Umbilical cord (tissue), 1 donor: ENCODE measurements at regions not wholly inside any gene's neighbourhood (a gene's known extent, or its start where the extent isn't known, plus 50 kb on each side); places are given as distances from the start of the nearest gene placed in this dataset.

Experiments used
- DNase-seq: peaks from one replicate; pipeline ENCODE4 v3.0.0-alpha.2; 2015; ENCODE audit warnings: low spot score

GRCh38 chr6:4327841-4328240 lies 192.5 kb upstream of the ECI2 start:
- DNase-seq = no peak

GRCh38 chr6:4324746-4325145 lies 189.4 kb upstream of the ECI2 start:
- DNase-seq = no peak

- no peak for DNase-seq
These were observed 187.9 kb upstream of the ECI2 start for GRCh38 chr6:4323322-4323721.

- DNase-seq = no peak
These were observed 187.5 kb upstream of the ECI2 start for GRCh38 chr6:4322846-4323309.

GRCh38 chr6:4322134-4322845 lies 186.9 kb upstream of the ECI2 start:
- DNase-seq = no peak

- peak; percentile 91 for DNase-seq
These were observed 185.5 kb upstream of the ECI2 start for GRCh38 chr6:4320860-4321259.

GRCh38 chr6:4319981-4320683 lies 184.8 kb upstream of the ECI2 start:
- DNase-seq = peak; percentile 80

GRCh38 chr6:4318321-4318720 lies 182.9 kb upstream of the ECI2 start:
- no peak for DNase-seq

GRCh38 chr6:4316867-4317400 lies 181.6 kb upstream of the ECI2 start:
- DNase-seq = peak; percentile 73

GRCh38 chr6:4314201-4314707 lies 178.9 kb upstream of the ECI2 start:
- DNase-seq = no peak

GRCh38 chr6:4313044-4313686 lies 177.8 kb upstream of the ECI2 start:
- DNase-seq = no peak

GRCh38 chr6:4311976-4312860 lies 176.8 kb upstream of the ECI2 start:
- no peak for DNase-seq

- DNase-seq = no peak
These were observed 174.2 kb upstream of the ECI2 start for GRCh38 chr6:4309540-4309939.

GRCh38 chr6:4308364-4308763 lies 173.0 kb upstream of the ECI2 start:
- DNase-seq = no peak

GRCh38 chr6:4304927-4305455 lies 169.6 kb upstream of the ECI2 start:
- DNase-seq = no peak

GRCh38 chr6:4303638-4304037 lies 168.3 kb upstream of the ECI2 start:
- no peak for DNase-seq

- DNase-seq = no peak
These were observed 167.1 kb upstream of the ECI2 start for GRCh38 chr6:4302524-4302923.

GRCh38 chr6:4301871-4302270 lies 166.5 kb upstream of the ECI2 start:
- DNase-seq = no peak

- DNase-seq = no peak
These were observed 165.5 kb upstream of the ECI2 start for GRCh38 chr6:4300917-4301316.

- DNase-seq = no peak
These were observed 164.1 kb upstream of the ECI2 start for GRCh38 chr6:4299476-4299875.

- DNase-seq = no peak
These were observed 162.0 kb upstream of the ECI2 start for GRCh38 chr6:4297348-4297747.
